ENCODE measurements at regions not wholly inside any gene's neighbourhood (a gene's known extent, or its start where the extent isn't known, plus 50 kb on each side); places are given as distances from the start of the nearest gene placed in this dataset.
"Not testable (repeated sequence)": the region's sequence is repeated elsewhere in the genome, so short reads cannot be mapped to it uniquely, and the experiment has no call there.

- intact Hi-C loops (cut with micrococcal nuclease), result no loop called here
- Mint-ChIP-seq H3K4me1 (ENCODE audit: low read depth) (no peaks in the 10 kb centered on the region), H3K9me3 (no peaks in the 10 kb centered on the region), H3K4me3 (no peak overlapping the region), H3K36me3 (ENCODE audit: low read depth) (no peaks in the 10 kb centered on the region), H3K27me3 (ENCODE audit: low read depth) (no peaks in the 10 kb centered on the region), H3K27ac (no peak overlapping the region)
- CTCF ChIA-PET, result no interaction called here
- DNase-seq, result no peak
Observed at GRCh38 chr14:35952584-35952983, 126.4 kb downstream of the BRMS1L start.

GRCh38 chr14:35949920-35950513, 123.9 kb downstream of the BRMS1L start:
- H3K9me3 Mint-ChIP-seq, result no peaks in the 10 kb centered on the region
- CTCF ChIA-PET, result no interaction called here
- H3K4me1 Mint-ChIP-seq (ENCODE audit: low read depth), result no peaks in the 10 kb centered on the region
- intact Hi-C loops (cut with micrococcal nuclease), result no loop called here
- no peak overlapping the region for H3K4me3 Mint-ChIP-seq
- no peaks in the 10 kb centered on the region for H3K27me3 Mint-ChIP-seq (ENCODE audit: low read depth)
- H3K27ac Mint-ChIP-seq, result no peak overlapping the region
- no peaks in the 10 kb centered on the region for H3K36me3 Mint-ChIP-seq (ENCODE audit: low read depth)
- DNase-seq, result no peak

- H3K27ac Mint-ChIP-seq; intact Hi-C loops (cut with micrococcal nuclease); H3K9me3 Mint-ChIP-seq; DNase-seq; H3K36me3 Mint-ChIP-seq (ENCODE audit: low read depth); CTCF ChIA-PET; H3K4me3 Mint-ChIP-seq; H3K4me1 Mint-ChIP-seq (ENCODE audit: low read depth); H3K27me3 Mint-ChIP-seq (ENCODE audit: low read depth): not testable (repeated sequence)
Observed at GRCh38 chr14:35947983-35948382, 121.8 kb downstream of the BRMS1L start.

- no peak overlapping the region for H3K4me3 Mint-ChIP-seq
- H3K27me3 Mint-ChIP-seq (ENCODE audit: low read depth), result no peaks in the 10 kb centered on the region
- H3K36me3 Mint-ChIP-seq (ENCODE audit: low read depth), result no peaks in the 10 kb centered on the region
- intact Hi-C loops (cut with micrococcal nuclease), result loop anchor here (1.0 kb wide), 1 partner anchor 66 kb away; no protein-coding TSS in a partner anchor
- CTCF ChIA-PET, result interaction anchor here (0.5 to 2.1 kb wide), 7 partner anchors 9 to 609 kb away, joined by 3 to 8 read pairs (median 6); no protein-coding TSS in a partner anchor
- no peaks in the 10 kb centered on the region for H3K9me3 Mint-ChIP-seq
- H3K27ac Mint-ChIP-seq, result no peak overlapping the region
- DNase-seq, result peak; percentile 45
- peaks cover 2% of the 10 kb centered on the region for H3K4me1 Mint-ChIP-seq (ENCODE audit: low read depth)
Observed at GRCh38 chr14:35944847-35945246, 118.7 kb downstream of the BRMS1L start.

GRCh38 chr14:35940291-35940690, 114.2 kb downstream of the BRMS1L start:
- Mint-ChIP-seq H3K4me1 (ENCODE audit: low read depth) (peaks cover 5% of the 10 kb centered on the region), H3K27ac (no peak overlapping the region), H3K4me3 (no peak overlapping the region), H3K36me3 (ENCODE audit: low read depth) (no peaks in the 10 kb centered on the region), H3K27me3 (ENCODE audit: low read depth) (no peaks in the 10 kb centered on the region), H3K9me3 (no peaks in the 10 kb centered on the region)
- intact Hi-C loops (cut with micrococcal nuclease), result no loop called here
- CTCF ChIA-PET, result interaction anchor here (0.6 to 1.7 kb wide), 5 partner anchors 14 to 424 kb away, joined by 3 to 7 read pairs (median 5); no protein-coding TSS in a partner anchor
- no peak for DNase-seq

- intact Hi-C loops (cut with micrococcal nuclease), result loop anchor here (10.0 kb wide), 1 partner anchor 1656 kb away; the partner anchor contains the start of genes FOXA1 and TTC6
- no peaks in the 10 kb centered on the region for H3K27me3 Mint-ChIP-seq (ENCODE audit: low read depth)
- CTCF ChIA-PET, result no interaction called here
- no peak for DNase-seq
- H3K9me3 Mint-ChIP-seq, result no peaks in the 10 kb centered on the region
- no peak overlapping the region for H3K27ac Mint-ChIP-seq
- H3K4me1 Mint-ChIP-seq (ENCODE audit: low read depth), result peaks cover 14% of the 10 kb centered on the region
- no peaks in the 10 kb centered on the region for H3K36me3 Mint-ChIP-seq (ENCODE audit: low read depth)
- no peak overlapping the region for H3K4me3 Mint-ChIP-seq
Observed at GRCh38 chr14:35938770-35939169, 112.6 kb downstream of the BRMS1L start.

GRCh38 chr14:35934499-35934898, 108.4 kb downstream of the BRMS1L start:
- Mint-ChIP-seq H3K27me3 (ENCODE audit: low read depth) (no peaks in the 10 kb centered on the region), H3K4me3 (no peak overlapping the region), H3K9me3 (no peaks in the 10 kb centered on the region), H3K4me1 (ENCODE audit: low read depth) (peaks cover 31% of the 10 kb centered on the region), H3K36me3 (ENCODE audit: low read depth) (no peaks in the 10 kb centered on the region), H3K27ac (no peak overlapping the region)
- CTCF ChIA-PET, result interaction anchor here (1.3 kb wide), 1 partner anchor 9 kb away, joined by 4 read pairs; no protein-coding TSS in a partner anchor
- DNase-seq, result no peak
- intact Hi-C loops (cut with micrococcal nuclease), result loop anchor here (10.0 kb wide), 1 partner anchor 1660 kb away; the partner anchor contains the start of genes FOXA1 and TTC6

- Mint-ChIP-seq H3K9me3 (no peaks in the 10 kb centered on the region), H3K27ac (peak overlapping the region; percentile 20), H3K27me3 (ENCODE audit: low read depth) (no peaks in the 10 kb centered on the region), H3K36me3 (ENCODE audit: low read depth) (no peaks in the 10 kb centered on the region), H3K4me3 (peak overlapping the region; percentile 52), H3K4me1 (ENCODE audit: low read depth) (peaks cover 31% of the 10 kb centered on the region)
- CTCF ChIA-PET, result interaction anchor here (1.2 kb wide), 1 partner anchor 11 kb away, joined by 6 read pairs; no protein-coding TSS in a partner anchor
- peak; percentile 74 for DNase-seq
- intact Hi-C loops (cut with micrococcal nuclease), result loop anchor here (1.0 to 10.0 kb wide), 3 partner anchors 106 to 1662 kb away; partner anchors contain the start of genes BRMS1L, FOXA1, MBIP and TTC6
Observed at GRCh38 chr14:35932659-35933159, 106.6 kb downstream of the BRMS1L start.

- no peaks in the 10 kb centered on the region for H3K27me3 Mint-ChIP-seq (ENCODE audit: low read depth)
- H3K4me1 Mint-ChIP-seq (ENCODE audit: low read depth), result peaks cover 31% of the 10 kb centered on the region
- H3K36me3 Mint-ChIP-seq (ENCODE audit: low read depth), result no peaks in the 10 kb centered on the region
- intact Hi-C loops (cut with micrococcal nuclease), result loop anchor here (1.0 to 10.0 kb wide), 3 partner anchors 106 to 1663 kb away; partner anchors contain the start of genes BRMS1L, FOXA1, MBIP and TTC6
- no peak for DNase-seq
- H3K4me3 Mint-ChIP-seq, result no peak overlapping the region
- H3K9me3 Mint-ChIP-seq, result no peaks in the 10 kb centered on the region
- CTCF ChIA-PET, result interaction anchor here (1.2 to 1.5 kb wide), 2 partner anchors 12 to 49 kb away, joined by 4 to 6 read pairs; no protein-coding TSS in a partner anchor
- H3K27ac Mint-ChIP-seq, result no peak overlapping the region
Observed at GRCh38 chr14:35932136-35932535, 106.0 kb downstream of the BRMS1L start.

GRCh38 chr14:35931346-35931745, 105.2 kb downstream of the BRMS1L start:
- no peaks in the 10 kb centered on the region for H3K36me3 Mint-ChIP-seq (ENCODE audit: low read depth)
- CTCF ChIA-PET, result interaction anchor here (1.5 kb wide), 1 partner anchor 48 kb away, joined by 4 read pairs; no protein-coding TSS in a partner anchor
- peaks cover 31% of the 10 kb centered on the region for H3K4me1 Mint-ChIP-seq (ENCODE audit: low read depth)
- intact Hi-C loops (cut with micrococcal nuclease), result loop anchor here (10.0 kb wide), 1 partner anchor 1663 kb away; the partner anchor contains the start of genes FOXA1 and TTC6
- no peaks in the 10 kb centered on the region for H3K27me3 Mint-ChIP-seq (ENCODE audit: low read depth)
- DNase-seq, result no peak
- H3K9me3 Mint-ChIP-seq, result no peaks in the 10 kb centered on the region
- H3K27ac Mint-ChIP-seq, result no peak overlapping the region
- no peak overlapping the region for H3K4me3 Mint-ChIP-seq

- Mint-ChIP-seq H3K4me1 (ENCODE audit: low read depth) (peaks cover 21% of the 10 kb centered on the region), H3K27me3 (ENCODE audit: low read depth) (no peaks in the 10 kb centered on the region), H3K27ac (no peak overlapping the region), H3K36me3 (ENCODE audit: low read depth) (no peaks in the 10 kb centered on the region), H3K9me3 (no peaks in the 10 kb centered on the region), H3K4me3 (no peak overlapping the region)
- intact Hi-C loops (cut with micrococcal nuclease), result no loop called here
- no peak for DNase-seq
- CTCF ChIA-PET, result no interaction called here
Observed at GRCh38 chr14:35929186-35929585, 103.0 kb downstream of the BRMS1L start.

- CTCF ChIA-PET, result interaction anchor here (0.7 to 1.3 kb wide), 3 partner anchors 57 to 143 kb away, joined by 3 to 4 read pairs (median 3); no protein-coding TSS in a partner anchor
- no peaks in the 10 kb centered on the region for H3K27me3 Mint-ChIP-seq (ENCODE audit: low read depth)
- H3K4me1 Mint-ChIP-seq (ENCODE audit: low read depth), result peaks cover 13% of the 10 kb centered on the region
- no peaks in the 10 kb centered on the region for H3K9me3 Mint-ChIP-seq
- no peak overlapping the region for H3K4me3 Mint-ChIP-seq
- H3K27ac Mint-ChIP-seq, result no peak overlapping the region
- no peaks in the 10 kb centered on the region for H3K36me3 Mint-ChIP-seq (ENCODE audit: low read depth)
- intact Hi-C loops (cut with micrococcal nuclease), result no loop called here
- no peak for DNase-seq
Observed at GRCh38 chr14:35927727-35928126, 101.6 kb downstream of the BRMS1L start.
